Fibroblast of skin of right quadriceps (primary cell): ENCODE measurements at regions not wholly inside any gene's neighbourhood (a gene's known extent, or its start where the extent isn't known, plus 50 kb on each side); places are given as distances from the start of the nearest gene placed in this dataset.
"Not testable (repeated sequence)": the region's sequence is repeated elsewhere in the genome, so short reads cannot be mapped to it uniquely, and the experiment has no call there.

ENCODE experiments used
- DNase-seq: peaks from one replicate; pipeline ENCODE4 v3.0.0-alpha.2; 2013

GRCh38 chr2:8606649-8607550 lies 75.0 kb upstream of the ID2 start:
- no peak for DNase-seq

- peak; percentile 85 for DNase-seq
Observed at GRCh38 chr2:8607606-8608005, 74.2 kb upstream of the ID2 start.

GRCh38 chr2:8608411-8608954 lies 73.4 kb upstream of the ID2 start:
- peak; percentile 78 for DNase-seq

GRCh38 chr2:8609357-8609811 lies 72.5 kb upstream of the ID2 start:
- DNase-seq, result peak; percentile 65

- DNase-seq, result not testable (repeated sequence)
Observed at GRCh38 chr2:8610775-8611174, 71.1 kb upstream of the ID2 start.

GRCh38 chr2:8611246-8611645 lies 70.6 kb upstream of the ID2 start:
- no peak for DNase-seq

GRCh38 chr2:8611700-8612099 lies 70.2 kb upstream of the ID2 start:
- DNase-seq, result no peak

- DNase-seq, result no peak
Observed at GRCh38 chr2:8612734-8613179, 69.1 kb upstream of the ID2 start.

GRCh38 chr2:8613207-8613999 lies 68.5 kb upstream of the ID2 start:
- not testable (repeated sequence) for DNase-seq

GRCh38 chr2:8614646-8615045 lies 67.2 kb upstream of the ID2 start:
- no peak for DNase-seq

GRCh38 chr2:8615252-8615575 lies 66.6 kb upstream of the ID2 start:
- no peak for DNase-seq

- no peak for DNase-seq
Observed at GRCh38 chr2:8615576-8616281, 66.1 kb upstream of the ID2 start.

- no peak for DNase-seq
Observed at GRCh38 chr2:8617048-8617447, 64.8 kb upstream of the ID2 start.

- DNase-seq, result no peak
Observed at GRCh38 chr2:8617590-8617989, 64.3 kb upstream of the ID2 start.

GRCh38 chr2:8619071-8619470 lies 62.8 kb upstream of the ID2 start:
- no peak for DNase-seq

- DNase-seq, result no peak
Observed at GRCh38 chr2:8620611-8621382, 61.1 kb upstream of the ID2 start.

- no peak for DNase-seq
Observed at GRCh38 chr2:8622199-8622911, 59.5 kb upstream of the ID2 start.

GRCh38 chr2:8622924-8623465 lies 58.9 kb upstream of the ID2 start:
- no peak for DNase-seq

GRCh38 chr2:8623576-8623957 lies 58.3 kb upstream of the ID2 start:
- DNase-seq, result no peak

GRCh38 chr2:8623958-8624591 lies 57.8 kb upstream of the ID2 start:
- DNase-seq, result no peak
